Activated naive CD8-positive, alpha-beta T cell treated with anti-CD3 and anti-CD28 coated beads, Interleukin-2, amount 50 U/mL, for 16 hours (primary cell): ENCODE measurements at regions not wholly inside any gene's neighbourhood (a gene's known extent, or its start where the extent isn't known, plus 50 kb on each side); places are given as distances from the start of the nearest gene placed in this dataset.
"Not testable (repeated sequence)": the region's sequence is repeated elsewhere in the genome, so short reads cannot be mapped to it uniquely, and the experiment has no call there.

Experiments used
- DNase-seq: peaks from one replicate; pipeline ENCODE4 v3.0.0-alpha.2; 2020; ENCODE audit warnings: low read depth, low spot score

DNA sequence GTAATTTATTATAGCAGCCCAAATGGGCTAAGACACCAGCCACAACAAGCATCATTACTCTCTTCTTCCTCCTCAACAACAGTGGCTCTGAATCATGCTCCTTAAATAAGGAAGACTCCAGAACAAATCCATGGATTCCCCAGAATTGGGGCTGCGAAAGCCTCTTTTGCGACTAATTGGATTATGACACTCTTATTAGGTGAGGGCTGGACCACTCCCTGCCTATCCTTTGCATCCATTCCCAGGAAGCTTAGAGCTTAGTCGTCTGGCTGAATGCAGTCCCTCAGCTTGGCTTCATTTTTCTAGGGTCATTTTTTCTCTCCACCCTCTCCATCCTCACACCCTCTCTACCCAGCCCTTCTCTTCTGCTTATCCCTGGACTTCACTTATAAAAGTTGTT lies 227.7 kb downstream of the ZNF621 start:
- no peak for DNase-seq

DNA sequence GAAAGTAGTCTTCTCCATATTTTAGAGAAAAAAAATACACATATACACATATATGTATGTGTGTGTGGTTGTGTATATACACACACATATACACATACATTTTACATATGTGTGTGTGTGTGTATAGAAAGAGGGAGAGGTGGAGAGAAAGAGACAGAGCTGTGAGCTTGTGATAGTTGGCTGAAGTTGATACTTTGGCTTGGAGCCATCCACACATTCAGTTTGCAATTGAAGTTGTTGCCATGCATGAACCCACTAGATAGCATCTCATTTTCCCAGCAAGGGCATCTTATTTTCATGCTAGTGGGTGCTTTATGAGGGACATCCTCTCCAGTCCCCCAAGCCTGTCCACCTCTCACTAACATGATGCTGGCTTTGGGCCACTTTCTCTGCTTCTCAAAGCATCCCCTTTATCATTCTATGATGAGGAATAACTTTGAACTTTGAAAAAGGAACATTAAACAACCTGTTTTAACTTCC lies 228.6 kb downstream of the ZNF621 start:
- DNase-seq, result no peak

GRCh38 chr3:40753951-40754350 lies 229.2 kb downstream of the ZNF621 start:
- DNase-seq, result no peak

DNA sequence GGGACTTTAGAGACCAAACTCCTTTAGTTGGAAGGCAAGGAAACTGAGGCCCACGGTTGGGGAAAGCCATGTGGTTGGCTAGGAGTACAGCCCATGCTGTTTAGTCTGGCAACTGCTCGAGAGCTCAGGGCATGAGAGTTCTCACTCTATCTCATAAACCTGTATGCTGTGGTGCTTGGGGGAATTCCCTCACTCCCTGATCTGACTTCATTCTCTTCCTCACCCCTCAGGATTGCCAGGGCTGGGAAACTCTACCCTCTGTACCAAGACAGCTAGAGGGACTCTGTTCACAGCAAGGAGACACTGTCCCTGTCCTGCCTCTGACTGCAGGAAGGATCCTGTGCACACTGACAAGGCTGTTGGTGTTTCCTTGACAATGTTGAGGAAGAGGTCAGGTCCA lies 230.2 kb downstream of the ZNF621 start:
- DNase-seq, result no peak

- DNase-seq, result no peak
Observed at GRCh38 chr3:40756500-40756899, 231.7 kb downstream of the ZNF621 start.

DNA sequence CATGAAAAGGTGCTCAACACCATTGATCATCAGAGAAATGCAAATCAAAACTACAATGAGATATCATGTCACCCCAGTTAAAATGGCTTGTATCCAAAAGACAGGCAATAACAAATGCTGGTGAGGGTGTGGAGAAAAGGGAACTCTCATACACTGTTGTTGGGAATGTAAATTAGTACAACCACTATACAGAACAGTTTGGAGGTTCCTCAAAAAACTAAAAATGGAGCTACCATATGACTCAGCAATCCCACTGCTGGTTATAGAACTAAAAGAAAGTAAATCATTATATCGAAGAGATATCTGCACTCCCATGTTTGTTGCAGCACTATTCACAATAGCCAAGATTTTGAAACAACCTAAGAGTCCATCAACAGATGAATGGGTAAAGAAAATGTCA lies 238.0 kb downstream of the ZNF621 start:
- DNase-seq, result not testable (repeated sequence)

DNA sequence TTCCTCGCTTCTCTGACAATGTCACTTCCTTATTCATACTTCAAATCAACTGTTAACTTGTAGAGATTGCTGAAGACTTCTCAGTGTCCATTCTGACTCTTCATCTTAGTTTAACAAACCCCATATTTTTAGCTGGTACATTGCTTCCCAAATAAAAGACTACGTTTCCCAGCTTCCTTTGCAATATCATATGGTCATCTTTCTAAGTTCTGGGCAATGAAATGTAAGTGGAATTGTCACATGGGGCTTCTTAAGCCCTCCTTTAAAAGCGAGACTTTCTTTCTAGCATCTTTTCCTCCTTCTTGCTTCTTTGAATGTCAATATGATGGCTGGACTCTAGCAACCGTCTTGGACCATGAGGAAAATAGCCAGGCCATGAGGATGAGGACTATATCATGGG lies 239.0 kb downstream of the ZNF621 start:
- DNase-seq, result no peak

GRCh38 chr3:40764747-40765146 lies 240.0 kb downstream of the ZNF621 start:
- no peak for DNase-seq

DNA sequence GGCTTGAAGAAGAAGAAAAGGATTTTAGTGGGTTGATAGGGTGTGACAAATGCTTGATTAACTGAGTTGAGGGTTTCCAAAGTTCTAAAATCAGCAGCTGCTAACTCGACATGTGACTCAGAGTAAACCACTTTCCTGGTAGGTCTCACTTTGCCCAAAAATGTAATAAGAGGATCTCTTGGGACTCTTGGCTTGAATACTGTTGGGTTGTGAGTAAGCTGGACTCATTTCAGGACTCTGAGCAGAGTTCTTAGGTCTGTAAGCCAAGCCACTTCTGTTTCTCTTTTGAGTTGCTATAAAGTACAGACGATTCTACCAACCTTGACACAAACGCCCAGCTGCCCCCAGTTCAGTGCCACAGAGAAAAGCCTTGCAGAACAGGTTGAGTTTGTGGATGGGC lies 241.1 kb downstream of the ZNF621 start:
- no peak for DNase-seq

- DNase-seq, result no peak
Observed at GRCh38 chr3:40766396-40766795, 241.6 kb downstream of the ZNF621 start.

DNA sequence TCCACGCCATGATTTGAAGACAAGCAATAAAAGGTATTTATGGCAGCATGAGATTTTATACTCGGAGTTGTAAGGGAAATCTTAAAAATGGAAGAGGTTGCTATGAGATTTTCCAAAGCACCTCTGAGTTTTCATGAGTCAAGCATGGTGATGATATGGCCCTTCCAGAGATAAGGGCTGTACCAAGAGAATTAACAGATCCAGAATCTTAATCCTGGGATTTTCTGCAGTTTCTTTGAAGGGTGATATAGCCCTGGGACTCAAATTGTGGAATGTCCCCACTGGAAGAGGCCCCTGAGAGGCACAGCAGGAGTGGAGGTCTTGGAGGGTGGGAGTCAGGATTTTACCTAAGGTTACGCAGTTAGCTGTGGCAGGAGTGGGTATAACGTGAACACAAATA lies 243.3 kb downstream of the ZNF621 start:
- DNase-seq, result no peak

DNA sequence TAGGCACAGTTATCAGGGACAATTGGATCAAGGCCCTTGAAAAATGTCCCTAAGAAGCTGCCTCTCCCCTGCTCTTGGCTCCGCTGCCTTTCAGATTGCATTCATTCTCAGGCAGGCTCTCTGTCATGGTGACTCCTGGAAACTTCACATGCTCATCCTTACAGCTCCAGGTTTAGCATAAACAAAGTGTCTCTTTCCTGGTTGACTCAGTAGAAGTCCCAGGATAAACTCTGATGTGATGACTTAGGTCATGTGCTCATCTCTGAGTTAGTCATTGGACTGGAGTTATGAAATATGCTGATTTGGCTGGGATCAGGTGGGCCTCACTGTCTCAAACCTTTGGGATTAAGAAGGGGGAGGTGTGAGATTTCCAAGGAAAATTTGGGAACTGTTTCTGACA lies 243.8 kb downstream of the ZNF621 start:
- DNase-seq, result no peak

GRCh38 chr3:40770061-40770460 lies 245.3 kb downstream of the ZNF621 start:
- DNase-seq, result no peak

- DNase-seq, result no peak
Observed at GRCh38 chr3:40771112-40771511, 246.4 kb downstream of the ZNF621 start.

- no peak for DNase-seq
Observed at GRCh38 chr3:40779039-40779438, 254.3 kb downstream of the ZNF621 start.

DNA sequence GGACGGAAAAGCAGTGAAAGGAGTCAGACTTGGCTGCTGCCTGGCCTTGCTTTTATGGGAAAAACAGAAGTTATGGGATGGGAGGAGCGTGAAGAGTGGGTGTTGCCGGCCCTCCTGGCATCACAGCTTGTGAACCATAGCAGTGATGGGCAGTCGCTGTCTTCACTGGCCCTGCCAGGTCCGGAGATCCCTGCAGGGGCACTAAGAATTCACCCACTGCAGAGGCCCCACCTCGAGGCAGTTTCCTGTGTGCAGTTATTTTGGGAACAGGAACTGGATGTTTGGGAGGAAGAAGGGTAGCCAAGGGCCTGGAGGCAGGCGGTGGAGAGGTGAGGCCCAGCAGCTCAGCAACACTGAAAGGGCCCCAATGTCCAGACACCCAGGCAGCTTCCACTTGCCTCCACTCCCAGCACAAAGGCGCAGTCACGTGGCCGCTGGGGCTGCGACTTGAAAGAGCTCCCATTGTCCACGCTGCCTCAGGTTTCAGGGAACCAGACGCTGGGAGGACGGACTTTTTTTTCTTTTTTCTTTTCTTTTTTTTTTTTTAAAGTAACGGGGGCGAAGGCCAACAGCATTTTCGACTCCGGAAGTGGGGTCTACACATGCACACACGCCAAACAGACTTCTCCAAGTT lies 255.6 kb downstream of the ZNF621 start:
- no peak for DNase-seq

DNA sequence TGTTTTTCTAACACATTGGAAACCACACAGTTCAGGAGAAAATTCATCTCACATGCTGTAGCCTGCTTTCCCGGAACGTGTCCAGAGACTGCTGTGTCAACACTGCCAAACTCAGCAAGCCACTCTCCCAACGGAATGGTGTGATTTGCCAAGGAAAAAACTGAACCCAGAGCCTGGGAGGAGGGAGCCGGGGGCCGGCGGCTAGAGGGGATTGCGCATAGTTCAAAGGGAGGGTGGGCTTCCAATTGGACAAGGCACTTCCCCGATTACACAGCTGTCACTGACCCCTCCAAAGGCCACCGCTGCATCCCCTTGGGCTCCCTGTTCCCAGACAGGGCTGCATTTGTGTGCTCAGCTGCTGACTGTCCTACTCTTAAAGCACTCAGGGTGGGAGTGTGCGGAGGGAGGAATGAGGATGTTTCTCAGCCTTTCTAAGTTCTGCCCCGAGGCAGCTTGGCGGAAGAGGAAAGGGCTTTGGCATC lies 256.2 kb downstream of the ZNF621 start:
- DNase-seq, result no peak

- no peak for DNase-seq
Observed at GRCh38 chr3:40782111-40782721, 257.5 kb downstream of the ZNF621 start.

GRCh38 chr3:40790746-40791145 lies 266.0 kb downstream of the ZNF621 start:
- DNase-seq, result no peak

DNA sequence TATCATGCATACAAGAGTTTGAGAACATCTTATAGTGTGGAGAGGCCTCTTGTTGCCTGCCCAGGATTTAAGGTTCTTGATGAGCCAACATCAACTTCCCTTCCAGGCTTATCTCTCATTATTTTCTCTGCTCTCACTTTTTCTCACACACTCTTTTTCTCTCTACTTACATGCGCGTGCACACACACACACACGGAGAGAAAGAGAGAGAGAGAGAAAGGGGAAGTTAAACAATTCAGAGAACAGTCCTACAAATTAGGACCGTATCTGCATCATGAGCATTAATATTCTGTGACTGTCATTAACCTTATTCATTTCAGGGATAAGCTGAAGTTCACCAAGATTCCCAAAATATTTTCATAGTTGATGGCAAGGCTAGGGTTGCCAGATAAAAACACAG lies 269.0 kb downstream of the ZNF621 start:
- no peak for DNase-seq

DNA sequence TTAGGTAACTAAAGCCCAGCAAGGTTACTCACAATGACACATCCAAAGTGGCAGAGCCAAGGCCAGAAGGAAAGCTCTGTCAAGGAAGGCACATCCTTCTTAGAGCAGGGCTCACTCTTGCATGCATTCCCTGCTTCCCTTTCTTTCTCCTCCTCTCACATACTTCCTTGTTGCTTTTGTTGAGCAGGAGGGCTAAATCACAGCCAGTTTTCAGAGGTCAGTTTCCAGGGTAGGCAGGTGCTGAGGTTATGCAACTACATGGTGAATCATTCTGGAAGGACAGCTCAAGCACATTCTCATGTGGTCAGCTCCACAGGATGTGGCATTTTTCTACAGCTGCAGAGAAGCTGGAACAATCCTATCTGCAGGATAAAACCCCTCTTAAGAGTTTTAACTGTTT lies 275.6 kb downstream of the ZNF621 start:
- DNase-seq, result no peak

DNA sequence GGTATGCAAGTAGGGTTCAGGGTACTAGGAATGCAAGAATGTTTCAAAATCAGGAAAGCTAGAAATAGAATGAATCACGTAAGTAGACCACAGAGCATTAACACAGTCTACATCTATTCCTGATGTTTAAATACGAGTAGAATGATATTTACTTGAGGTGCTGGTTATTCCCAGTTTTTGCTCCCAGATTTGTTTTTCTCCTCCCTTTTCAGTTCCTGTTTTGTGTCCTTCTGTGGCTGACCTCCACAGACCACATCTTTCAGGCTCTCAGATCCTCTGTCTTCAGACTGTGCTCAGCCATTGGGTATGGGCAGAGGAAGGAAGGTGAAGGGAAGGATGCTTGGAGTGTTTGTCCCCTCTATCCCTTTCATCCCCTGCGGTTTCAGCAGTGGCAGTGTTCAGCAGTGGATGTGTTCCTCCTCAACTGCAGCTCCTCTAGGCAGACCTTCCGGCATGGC lies 276.6 kb downstream of the ZNF621 start:
- no peak for DNase-seq

DNA sequence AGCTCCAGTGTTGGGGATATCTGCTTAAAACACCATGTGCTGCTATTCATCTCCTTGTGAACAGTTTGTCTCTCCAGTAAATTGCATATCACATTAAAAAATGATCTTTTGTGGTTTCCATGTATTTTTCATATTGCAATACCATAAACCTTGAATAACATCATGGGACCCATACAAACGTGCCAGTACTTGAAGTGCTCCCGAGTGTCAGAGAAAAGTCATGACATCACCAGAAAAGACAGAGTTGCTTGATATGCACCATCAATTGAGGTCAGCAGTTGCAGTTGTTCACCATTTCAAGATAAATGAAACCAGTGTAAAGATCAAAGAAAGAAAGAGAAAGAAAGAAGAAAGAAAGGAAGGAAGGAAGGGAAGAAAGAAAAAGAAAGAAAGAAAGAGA lies 278.6 kb downstream of the ZNF621 start:
- DNase-seq, result no peak
